GM23338 (cell line): ENCODE measurements at regions not wholly inside any gene's neighbourhood (a gene's known extent, or its start where the extent isn't known, plus 50 kb on each side); places are given as distances from the start of the nearest gene placed in this dataset.

Experiments used
- ATAC-seq: fragments of 200-7000 bp; cut with Tn5 transposase; 3 replicates; pipeline ENCODE4 v1.9.1; 2020
- DNase-seq: peaks from one replicate; pipeline ENCODE4 v3.0.0-alpha.2; 2015; ENCODE audit warnings: low spot score
- H2AFZ ChIP-seq: fragments of 200-600 bp; sonication (generic); 2 replicates; pipeline ENCODE4 v1.8.0; 2016; ENCODE audit warnings: antibody characterized with exemption, mild to moderate bottlenecking, moderate library complexity
- H3F3A ChIP-seq: fragments of 200-600 bp; sonication (generic); replicated peaks from 2 replicates; pipeline ENCODE4 v1.8.0; 2017; ENCODE audit warnings: antibody characterized with exemption, mixed run types, low read depth
- H3K27ac ChIP-seq: fragments of 200-600 bp; sonication (generic); 2 replicates; pipeline ENCODE4 v1.6.1; 2016; ENCODE audit warnings: low read depth
- H3K27me3 ChIP-seq: fragments of 200-600 bp; sonication (generic); 2 replicates; pipeline ENCODE4 v1.8.0; 2016; ENCODE audit warnings: mild to moderate bottlenecking, mixed run types, moderate library complexity; ENCODE audit not compliant: insufficient read depth
- H3K36me3 ChIP-seq: fragments of 200-600 bp; sonication (generic); 2 replicates; pipeline ENCODE4 v1.8.0; 2016; ENCODE audit warnings: mild to moderate bottlenecking; ENCODE audit not compliant: insufficient read depth
- H3K4me1 ChIP-seq: fragments of 200-600 bp; sonication (generic); 2 replicates; pipeline ENCODE4 v1.8.0; 2016; ENCODE audit warnings: mild to moderate bottlenecking, moderate library complexity; ENCODE audit not compliant: insufficient read depth
- H3K4me2 ChIP-seq: fragments of 200-600 bp; sonication (generic); 2 replicates; pipeline ENCODE4 v1.7.1; 2017; ENCODE audit warnings: mixed run types
- H3K4me3 ChIP-seq: fragments of 200-600 bp; sonication (generic); 2 replicates; pipeline ENCODE4 v1.6.1; 2016; ENCODE audit warnings: mixed run types
- H3K79me2 ChIP-seq: fragments of 200-600 bp; sonication (generic); replicated peaks from 2 replicates; pipeline ENCODE4 v1.8.0; 2017; ENCODE audit warnings: mild to moderate bottlenecking; ENCODE audit not compliant: insufficient read depth
- H3K9me2 ChIP-seq: fragments of 200-600 bp; sonication (generic); 2 replicates; pipeline ENCODE4 v1.8.0; 2017; ENCODE audit not compliant: insufficient read depth
- H4K20me1 ChIP-seq: fragments of 200-600 bp; sonication (generic); replicated peaks from 2 replicates; pipeline ENCODE4 v1.8.0; 2017; ENCODE audit warnings: mild to moderate bottlenecking; ENCODE audit not compliant: insufficient read depth
- H3K27ac Mint-ChIP-seq: 2 replicates; pipeline ENCODE4 v1.8.0; 2020; ENCODE audit warnings: inconsistent platforms, mild to moderate bottlenecking, moderate library complexity, mixed read lengths
- H3K27me3 Mint-ChIP-seq: 3 replicates; pipeline ENCODE4 v1.8.0; 2022; ENCODE audit warnings: low read depth, mild to moderate bottlenecking, moderate library complexity, mixed read lengths, inconsistent platforms; ENCODE audit not compliant: insufficient read depth, poor library complexity
- H3K36me3 Mint-ChIP-seq: 3 replicates; pipeline ENCODE4 v1.8.0; 2021; ENCODE audit warnings: low read depth, mild to moderate bottlenecking, inconsistent platforms, moderate library complexity, mixed read lengths
- H3K4me1 Mint-ChIP-seq: 3 replicates; pipeline ENCODE4 v1.8.0; 2020; ENCODE audit warnings: mild to moderate bottlenecking, inconsistent platforms, mixed read lengths
- H3K4me3 Mint-ChIP-seq: 3 replicates; pipeline ENCODE4 v1.8.0; 2021; ENCODE audit warnings: moderate library complexity, mild to moderate bottlenecking, inconsistent platforms, mixed read lengths
- H3K9me3 Mint-ChIP-seq: 3 replicates; pipeline ENCODE4 v1.8.0; 2020; ENCODE audit warnings: moderate library complexity, mild to moderate bottlenecking, inconsistent platforms, mixed read lengths
- CREB1 ChIP-seq: fragments of 250-450 bp; sonication (Bioruptor Pico); IDR thresholded peaks from 2 replicates; pipeline ENCODE4 v1.5.0; 2020; ENCODE audit warnings: low read depth, mild to moderate bottlenecking, moderate library complexity
- ETS1 ChIP-seq: IDR thresholded peaks from 2 replicates; pipeline ENCODE4 v1.6.1; 2016; ENCODE audit warnings: antibody characterized with exemption
- EZH2 ChIP-seq: fragments of 200-600 bp; sonication (generic); IDR thresholded peaks from one replicate; pipeline ENCODE4 v1.8.0; 2017; ENCODE audit warnings: antibody characterized with exemption, mild to moderate bottlenecking, low read depth; ENCODE audit not compliant: unreplicated experiment
- EZH2phosphoT487 ChIP-seq: fragments of 200-600 bp; sonication (generic); IDR thresholded peaks from one replicate; pipeline ENCODE4 v1.8.1; 2018; ENCODE audit warnings: antibody characterized with exemption; ENCODE audit not compliant: unreplicated experiment
- JUNB ChIP-seq: IDR thresholded peaks from one replicate; pipeline ENCODE4 v1.6.1; 2016; ENCODE audit warnings: antibody characterized with exemption; ENCODE audit not compliant: unreplicated experiment
- NANOG ChIP-seq: IDR thresholded peaks from 2 replicates; pipeline ENCODE4 v1.6.1; 2016; ENCODE audit warnings: antibody characterized with exemption, borderline replicate concordance
- STAT1 ChIP-seq: IDR thresholded peaks from one replicate; pipeline ENCODE4 v1.6.1; 2016; ENCODE audit warnings: antibody characterized with exemption; ENCODE audit not compliant: unreplicated experiment
- ZNF114 ChIP-seq: fragments of 250-450 bp; sonication (Bioruptor Pico); IDR thresholded peaks from 2 replicates; pipeline ENCODE4 v1.5.0; 2020; ENCODE audit warnings: mild to moderate bottlenecking, moderate library complexity
- ZNF331 ChIP-seq: fragments of 250-450 bp; sonication (Bioruptor Pico); IDR thresholded peaks from 2 replicates; pipeline ENCODE4 v1.5.0; 2020; ENCODE audit warnings: low read depth, mild to moderate bottlenecking, moderate library complexity
- ZNF462 ChIP-seq: fragments of 250-450 bp; sonication (Bioruptor Pico); IDR thresholded peaks from 2 replicates; pipeline ENCODE4 v1.5.0; 2020; ENCODE audit warnings: mild to moderate bottlenecking, moderate library complexity
- TF ChIP-seq, protein P1 (sequence below), 2 experiments: fragments of 200-600 bp in 1 of 2; sonication (generic) in 1 of 2; conservative IDR thresholded peaks; 2 replicates each; pipeline versions ENCODE4 v1.5.1 to v1.6.1; 2016 to 2017; ENCODE audit warnings: antibody characterized with exemption in 2 of 2, low read depth in 2 of 2, mild to moderate bottlenecking in 2 of 2, moderate library complexity in 1 of 2
- TF ChIP-seq, protein P2 (sequence below): IDR thresholded peaks from one replicate; pipeline ENCODE4 v1.6.1; 2018; ENCODE audit warnings: antibody characterized with exemption; ENCODE audit not compliant: unreplicated experiment

DNA sequence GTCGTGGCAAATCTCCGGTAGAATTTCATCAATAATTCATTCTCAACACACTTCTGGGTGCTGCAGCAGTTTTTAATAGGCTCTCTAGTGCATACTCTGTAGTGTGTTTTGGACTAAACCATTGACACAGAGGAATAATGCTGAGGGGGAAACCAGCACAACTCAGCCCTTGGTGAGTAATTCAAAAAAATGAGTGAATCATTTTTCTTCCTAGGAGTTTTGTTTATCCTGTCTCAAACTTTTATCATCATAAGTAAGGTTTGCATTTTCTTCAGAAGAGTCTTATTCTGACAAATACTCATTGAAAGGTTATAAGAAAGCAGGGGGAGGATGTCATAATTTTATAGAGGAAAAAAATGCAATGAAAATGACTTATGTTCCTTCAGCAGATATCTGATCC is 2542.7 kb downstream of the PCDH7 start:
- no peak for ATAC-seq
- Mint-ChIP-seq H3K4me1 (no peaks in the 10 kb centered on the region), H3K27me3 (no peaks in the 10 kb centered on the region), H3K36me3 (no peaks in the 10 kb centered on the region), H3K9me3 (no peaks in the 10 kb centered on the region), H3K27ac (no peak overlapping the region), H3K4me3 (no peak overlapping the region)
- H3K4me2 ChIP-seq = no peak overlapping the region
- TF ChIP-seq EZH2 (no peak), ZNF462 (no peak), STAT1 (no peak), NANOG (no peak), JUNB (no peak), ETS1 (no peak), CREB1 (CRISPR knock-in tag) (no peak), ZNF331 (no peak), ZNF114 (CRISPR knock-in tag) (no peak), EZH2phosphoT487 (no peak)
- TF ChIP-seq, protein P1, sequence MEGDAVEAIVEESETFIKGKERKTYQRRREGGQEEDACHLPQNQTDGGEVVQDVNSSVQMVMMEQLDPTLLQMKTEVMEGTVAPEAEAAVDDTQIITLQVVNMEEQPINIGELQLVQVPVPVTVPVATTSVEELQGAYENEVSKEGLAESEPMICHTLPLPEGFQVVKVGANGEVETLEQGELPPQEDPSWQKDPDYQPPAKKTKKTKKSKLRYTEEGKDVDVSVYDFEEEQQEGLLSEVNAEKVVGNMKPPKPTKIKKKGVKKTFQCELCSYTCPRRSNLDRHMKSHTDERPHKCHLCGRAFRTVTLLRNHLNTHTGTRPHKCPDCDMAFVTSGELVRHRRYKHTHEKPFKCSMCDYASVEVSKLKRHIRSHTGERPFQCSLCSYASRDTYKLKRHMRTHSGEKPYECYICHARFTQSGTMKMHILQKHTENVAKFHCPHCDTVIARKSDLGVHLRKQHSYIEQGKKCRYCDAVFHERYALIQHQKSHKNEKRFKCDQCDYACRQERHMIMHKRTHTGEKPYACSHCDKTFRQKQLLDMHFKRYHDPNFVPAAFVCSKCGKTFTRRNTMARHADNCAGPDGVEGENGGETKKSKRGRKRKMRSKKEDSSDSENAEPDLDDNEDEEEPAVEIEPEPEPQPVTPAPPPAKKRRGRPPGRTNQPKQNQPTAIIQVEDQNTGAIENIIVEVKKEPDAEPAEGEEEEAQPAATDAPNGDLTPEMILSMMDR (conservative IDR thresholded peaks at IDR 0.05; ENCODE audit: low read depth in 2 of 2) = no peak
- TF ChIP-seq, protein P2, sequence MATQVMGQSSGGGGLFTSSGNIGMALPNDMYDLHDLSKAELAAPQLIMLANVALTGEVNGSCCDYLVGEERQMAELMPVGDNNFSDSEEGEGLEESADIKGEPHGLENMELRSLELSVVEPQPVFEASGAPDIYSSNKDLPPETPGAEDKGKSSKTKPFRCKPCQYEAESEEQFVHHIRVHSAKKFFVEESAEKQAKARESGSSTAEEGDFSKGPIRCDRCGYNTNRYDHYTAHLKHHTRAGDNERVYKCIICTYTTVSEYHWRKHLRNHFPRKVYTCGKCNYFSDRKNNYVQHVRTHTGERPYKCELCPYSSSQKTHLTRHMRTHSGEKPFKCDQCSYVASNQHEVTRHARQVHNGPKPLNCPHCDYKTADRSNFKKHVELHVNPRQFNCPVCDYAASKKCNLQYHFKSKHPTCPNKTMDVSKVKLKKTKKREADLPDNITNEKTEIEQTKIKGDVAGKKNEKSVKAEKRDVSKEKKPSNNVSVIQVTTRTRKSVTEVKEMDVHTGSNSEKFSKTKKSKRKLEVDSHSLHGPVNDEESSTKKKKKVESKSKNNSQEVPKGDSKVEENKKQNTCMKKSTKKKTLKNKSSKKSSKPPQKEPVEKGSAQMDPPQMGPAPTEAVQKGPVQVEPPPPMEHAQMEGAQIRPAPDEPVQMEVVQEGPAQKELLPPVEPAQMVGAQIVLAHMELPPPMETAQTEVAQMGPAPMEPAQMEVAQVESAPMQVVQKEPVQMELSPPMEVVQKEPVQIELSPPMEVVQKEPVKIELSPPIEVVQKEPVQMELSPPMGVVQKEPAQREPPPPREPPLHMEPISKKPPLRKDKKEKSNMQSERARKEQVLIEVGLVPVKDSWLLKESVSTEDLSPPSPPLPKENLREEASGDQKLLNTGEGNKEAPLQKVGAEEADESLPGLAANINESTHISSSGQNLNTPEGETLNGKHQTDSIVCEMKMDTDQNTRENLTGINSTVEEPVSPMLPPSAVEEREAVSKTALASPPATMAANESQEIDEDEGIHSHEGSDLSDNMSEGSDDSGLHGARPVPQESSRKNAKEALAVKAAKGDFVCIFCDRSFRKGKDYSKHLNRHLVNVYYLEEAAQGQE = no peak
- H3K27me3 ChIP-seq = no peaks in the 10 kb centered on the region
- H3K4me1 ChIP-seq = no peaks in the 10 kb centered on the region
- no peak overlapping the region for H3K4me3 ChIP-seq
- H3K27ac ChIP-seq = no peak overlapping the region
- H3F3A ChIP-seq = no peaks in the 10 kb centered on the region
- H3K9me2 ChIP-seq = peaks cover 3% of the 10 kb centered on the region; the same call in 1 of the 2 replicates
- H2AFZ ChIP-seq = no peak overlapping the region
- DNase-seq = no peak
- H3K79me2 ChIP-seq = no peaks in the 10 kb centered on the region
- H3K36me3 ChIP-seq = no peaks in the 10 kb centered on the region
- no peaks in the 10 kb centered on the region for H4K20me1 ChIP-seq
